IPS-15b (cell line): ENCODE measurements at regions not wholly inside any gene's neighbourhood (a gene's known extent, or its start where the extent isn't known, plus 50 kb on each side); places are given as distances from the start of the nearest gene placed in this dataset.
"Not testable (repeated sequence)": the region's sequence is repeated elsewhere in the genome, so short reads cannot be mapped to it uniquely, and the experiment has no call there.

Source experiments
- H3K27me3 ChIP-seq: one replicate; pipeline ENCODE4 v1.6.1; 2013; ENCODE audit warnings: low read length; ENCODE audit not compliant: control insufficient read depth, insufficient read depth
- H3K36me3 ChIP-seq: one replicate; pipeline ENCODE4 v1.6.1; 2013; ENCODE audit warnings: low read length; ENCODE audit not compliant: control insufficient read depth, insufficient read depth
- H3K4me1 ChIP-seq: one replicate; pipeline ENCODE4 v1.6.1; 2013; ENCODE audit warnings: mild to moderate bottlenecking, low read length; ENCODE audit not compliant: control insufficient read depth, insufficient read depth
- H3K4me3 ChIP-seq: one replicate; pipeline ENCODE4 v1.5.1; 2013; ENCODE audit warnings: low read depth, low read length
- H3K9ac ChIP-seq: one replicate; pipeline ENCODE4 v1.6.1; 2013; ENCODE audit warnings: low read depth, mild to moderate bottlenecking, low read length
- H3K9me3 ChIP-seq: one replicate; pipeline ENCODE4 v1.6.1; 2013; ENCODE audit warnings: mild to moderate bottlenecking, low read length; ENCODE audit not compliant: control insufficient read depth, insufficient read depth

GRCh38 chr2:207227062-207227748 is 61.5 kb upstream of the KLF7 start:
- H3K9ac ChIP-seq = no peak overlapping the region
- H3K36me3 ChIP-seq = no peaks in the 10 kb centered on the region
- no peaks in the 10 kb centered on the region for H3K9me3 ChIP-seq
- H3K4me1 ChIP-seq = peaks cover 41% of the 10 kb centered on the region
- no peaks in the 10 kb centered on the region for H3K27me3 ChIP-seq
- peak overlapping the region; percentile 43 for H3K4me3 ChIP-seq

- Histone ChIP-seq H3K4me1 (peaks cover 36% of the 10 kb centered on the region), H3K9ac (no peak overlapping the region), H3K27me3 (no peaks in the 10 kb centered on the region), H3K9me3 (no peaks in the 10 kb centered on the region), H3K36me3 (no peaks in the 10 kb centered on the region), H3K4me3 (peak overlapping the region; percentile 43)
These were observed 62.0 kb upstream of the KLF7 start for GRCh38 chr2:207227749-207228145.

GRCh38 chr2:207228402-207228801 is 62.7 kb upstream of the KLF7 start:
- peaks cover 33% of the 10 kb centered on the region for H3K4me1 ChIP-seq

GRCh38 chr2:207229161-207229560 is 63.4 kb upstream of the KLF7 start:
- Histone ChIP-seq H3K27me3 (no peaks in the 10 kb centered on the region), H3K4me3 (no peak overlapping the region), H3K4me1 (peaks cover 33% of the 10 kb centered on the region), H3K9me3 (no peaks in the 10 kb centered on the region), H3K9ac (no peak overlapping the region), H3K36me3 (no peaks in the 10 kb centered on the region)

More at GRCh38 chr2:207228402-207228801, 62.7 kb upstream of the KLF7 start:
- Histone ChIP-seq H3K9ac (no peak overlapping the region), H3K36me3 (no peaks in the 10 kb centered on the region), H3K9me3 (no peaks in the 10 kb centered on the region), H3K4me3 (no peak overlapping the region), H3K27me3 (no peaks in the 10 kb centered on the region)

- H3K9me3 ChIP-seq = no peaks in the 10 kb centered on the region
- no peaks in the 10 kb centered on the region for H3K36me3 ChIP-seq
- H3K27me3 ChIP-seq = no peaks in the 10 kb centered on the region
- no peak overlapping the region for H3K9ac ChIP-seq
- H3K4me3 ChIP-seq = no peak overlapping the region
- peaks cover 24% of the 10 kb centered on the region for H3K4me1 ChIP-seq
These were observed 64.7 kb upstream of the KLF7 start for GRCh38 chr2:207230261-207231105.

GRCh38 chr2:207231106-207231865 is 65.5 kb upstream of the KLF7 start:
- no peaks in the 10 kb centered on the region for H3K36me3 ChIP-seq
- no peaks in the 10 kb centered on the region for H3K27me3 ChIP-seq
- H3K9ac ChIP-seq = no peak overlapping the region
- H3K4me3 ChIP-seq = no peak overlapping the region
- no peaks in the 10 kb centered on the region for H3K9me3 ChIP-seq
- H3K4me1 ChIP-seq = peaks cover 16% of the 10 kb centered on the region

- no peaks in the 10 kb centered on the region for H3K9me3 ChIP-seq
- H3K9ac ChIP-seq = no peak overlapping the region
These were observed 66.2 kb upstream of the KLF7 start for GRCh38 chr2:207231967-207232366.

GRCh38 chr2:207233141-207233540 is 67.4 kb upstream of the KLF7 start:
- not testable (repeated sequence) for H3K4me1 ChIP-seq, H3K36me3 ChIP-seq, H3K27me3 ChIP-seq, H3K4me3 ChIP-seq, H3K9me3 ChIP-seq, H3K9ac ChIP-seq

More at GRCh38 chr2:207231967-207232366, 66.2 kb upstream of the KLF7 start:
- H3K36me3 ChIP-seq = no peaks in the 10 kb centered on the region
- H3K4me1 ChIP-seq = peaks cover 9% of the 10 kb centered on the region
- no peak overlapping the region for H3K4me3 ChIP-seq
- no peaks in the 10 kb centered on the region for H3K27me3 ChIP-seq

GRCh38 chr2:207233731-207234130 is 68.0 kb upstream of the KLF7 start:
- Histone ChIP-seq H3K27me3 (no peaks in the 10 kb centered on the region), H3K36me3 (no peaks in the 10 kb centered on the region), H3K9me3 (no peaks in the 10 kb centered on the region), H3K4me3 (no peak overlapping the region), H3K4me1 (no peaks in the 10 kb centered on the region), H3K9ac (no peak overlapping the region)

- Histone ChIP-seq H3K36me3 (no peaks in the 10 kb centered on the region), H3K4me1 (no peaks in the 10 kb centered on the region), H3K4me3 (no peak overlapping the region), H3K9ac (no peak overlapping the region), H3K27me3 (no peaks in the 10 kb centered on the region), H3K9me3 (no peaks in the 10 kb centered on the region)
These were observed 69.9 kb upstream of the KLF7 start for GRCh38 chr2:207235621-207236020.

GRCh38 chr2:207236156-207236935 is 70.6 kb upstream of the KLF7 start:
- Histone ChIP-seq H3K4me1 (no peaks in the 10 kb centered on the region), H3K4me3 (no peak overlapping the region), H3K9me3 (no peaks in the 10 kb centered on the region), H3K9ac (no peak overlapping the region), H3K27me3 (no peaks in the 10 kb centered on the region), H3K36me3 (no peaks in the 10 kb centered on the region)
